ENCODE measurements at regions not wholly inside any gene's neighbourhood (a gene's known extent, or its start where the extent isn't known, plus 50 kb on each side); places are given as distances from the start of the nearest gene placed in this dataset.

- TF ChIP-seq, protein P1, sequence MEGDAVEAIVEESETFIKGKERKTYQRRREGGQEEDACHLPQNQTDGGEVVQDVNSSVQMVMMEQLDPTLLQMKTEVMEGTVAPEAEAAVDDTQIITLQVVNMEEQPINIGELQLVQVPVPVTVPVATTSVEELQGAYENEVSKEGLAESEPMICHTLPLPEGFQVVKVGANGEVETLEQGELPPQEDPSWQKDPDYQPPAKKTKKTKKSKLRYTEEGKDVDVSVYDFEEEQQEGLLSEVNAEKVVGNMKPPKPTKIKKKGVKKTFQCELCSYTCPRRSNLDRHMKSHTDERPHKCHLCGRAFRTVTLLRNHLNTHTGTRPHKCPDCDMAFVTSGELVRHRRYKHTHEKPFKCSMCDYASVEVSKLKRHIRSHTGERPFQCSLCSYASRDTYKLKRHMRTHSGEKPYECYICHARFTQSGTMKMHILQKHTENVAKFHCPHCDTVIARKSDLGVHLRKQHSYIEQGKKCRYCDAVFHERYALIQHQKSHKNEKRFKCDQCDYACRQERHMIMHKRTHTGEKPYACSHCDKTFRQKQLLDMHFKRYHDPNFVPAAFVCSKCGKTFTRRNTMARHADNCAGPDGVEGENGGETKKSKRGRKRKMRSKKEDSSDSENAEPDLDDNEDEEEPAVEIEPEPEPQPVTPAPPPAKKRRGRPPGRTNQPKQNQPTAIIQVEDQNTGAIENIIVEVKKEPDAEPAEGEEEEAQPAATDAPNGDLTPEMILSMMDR (IDR thresholded peaks at IDR 0.05) = no peak
- TF ChIP-seq EP300 (IDR thresholded peaks at IDR 0.05) (no peak), POLR2AphosphoS5 (IDR thresholded peaks at IDR 0.05) (no peak)
Measured at GRCh38 chr11:62020661-62021060, 53.2 kb upstream of the FTH1 start.

All from gastroesophageal sphincter (tissue), 3 donors.